IPS-NIHi7 (cell line): ENCODE measurements at regions not wholly inside any gene's neighbourhood (a gene's known extent, or its start where the extent isn't known, plus 50 kb on each side); places are given as distances from the start of the nearest gene placed in this dataset.
A peak's percentile ranks its signal among the peaks of the same experiment; 100 is the strongest.
"Not testable (repeated sequence)": the region's sequence is repeated elsewhere in the genome, so short reads cannot be mapped to it uniquely, and the experiment has no call there.

Source experiments
- DNase-seq: peaks from one replicate; pipeline ENCODE4 v3.0.0; 2012; ENCODE audit warnings: mixed read lengths; ENCODE audit errors: extremely low spot score

DNA sequence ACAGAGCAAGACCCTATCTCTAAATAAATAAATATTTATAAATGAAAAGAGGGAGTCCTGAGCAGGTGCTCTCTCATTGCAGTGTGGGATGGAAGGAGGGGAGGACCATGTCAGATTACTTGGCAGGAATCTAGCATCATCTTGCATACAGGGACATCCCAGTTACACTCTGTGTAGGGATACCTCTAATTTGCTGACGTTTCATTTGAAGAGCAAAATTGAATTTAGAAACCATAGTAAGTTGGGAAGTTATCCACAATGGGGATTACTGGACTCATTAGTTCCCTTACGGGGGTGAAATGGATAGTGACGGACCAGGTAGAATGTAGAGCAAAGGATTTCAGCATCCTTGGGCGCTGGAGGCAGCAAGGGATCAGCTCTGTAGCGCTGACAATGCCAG, 52.1 kb downstream of the ARHGEF18 start:
- no peak for DNase-seq

DNA sequence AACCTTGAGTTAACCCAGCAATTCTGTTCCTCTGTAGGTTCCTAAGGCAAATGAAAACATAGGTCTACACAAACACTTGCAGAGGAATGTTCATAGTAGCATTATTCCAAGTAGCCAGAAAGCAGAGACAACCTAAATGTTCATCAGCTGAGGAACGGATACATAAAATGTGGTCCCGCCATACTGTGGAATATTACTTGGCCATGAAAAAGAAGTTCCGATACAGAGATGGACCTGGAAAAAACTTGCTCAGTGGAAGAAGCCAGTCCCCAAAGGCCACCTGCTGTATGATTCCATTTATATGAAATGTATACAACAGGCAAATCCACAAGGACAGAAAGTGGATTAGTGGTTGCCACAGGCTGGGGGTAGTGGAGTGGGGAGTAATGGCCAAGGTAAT, 53.0 kb downstream of the ARHGEF18 start:
- DNase-seq = no peak

DNA sequence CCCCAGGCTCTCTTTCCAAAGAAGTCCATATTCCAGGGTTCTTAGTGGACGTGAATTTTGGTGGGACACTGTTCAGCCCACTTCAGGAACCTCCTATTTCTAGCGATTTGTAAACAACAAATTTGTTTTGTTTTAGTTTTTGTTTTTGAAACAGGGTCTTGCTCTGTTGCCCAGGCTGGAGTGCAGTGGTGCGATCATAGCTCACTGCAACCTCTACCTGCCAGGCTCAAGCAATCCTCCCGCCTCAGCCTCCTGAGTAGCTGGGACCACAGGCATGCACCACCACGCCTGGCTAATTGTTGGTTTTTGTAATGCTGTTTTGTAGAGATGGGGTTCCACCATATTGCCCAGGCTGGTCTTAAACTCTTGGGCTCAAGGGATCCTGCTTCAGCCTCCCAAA, 56.7 kb downstream of the ARHGEF18 start:
- not testable (repeated sequence) for DNase-seq

- no peak for DNase-seq
Measured at GRCh38 chr19:7408251-7408650, 59.5 kb downstream of the ARHGEF18 start.

GRCh38 chr19:7410946-7411345, 62.2 kb downstream of the ARHGEF18 start:
- no peak for DNase-seq

- DNase-seq = no peak
Measured at GRCh38 chr19:7413629-7414028, 64.9 kb downstream of the ARHGEF18 start.

GRCh38 chr19:7415163-7415856, 66.6 kb downstream of the ARHGEF18 start:
- DNase-seq = peak; percentile 38

- DNase-seq = no peak
Measured at GRCh38 chr19:7415857-7416371, 67.2 kb downstream of the ARHGEF18 start.

DNA sequence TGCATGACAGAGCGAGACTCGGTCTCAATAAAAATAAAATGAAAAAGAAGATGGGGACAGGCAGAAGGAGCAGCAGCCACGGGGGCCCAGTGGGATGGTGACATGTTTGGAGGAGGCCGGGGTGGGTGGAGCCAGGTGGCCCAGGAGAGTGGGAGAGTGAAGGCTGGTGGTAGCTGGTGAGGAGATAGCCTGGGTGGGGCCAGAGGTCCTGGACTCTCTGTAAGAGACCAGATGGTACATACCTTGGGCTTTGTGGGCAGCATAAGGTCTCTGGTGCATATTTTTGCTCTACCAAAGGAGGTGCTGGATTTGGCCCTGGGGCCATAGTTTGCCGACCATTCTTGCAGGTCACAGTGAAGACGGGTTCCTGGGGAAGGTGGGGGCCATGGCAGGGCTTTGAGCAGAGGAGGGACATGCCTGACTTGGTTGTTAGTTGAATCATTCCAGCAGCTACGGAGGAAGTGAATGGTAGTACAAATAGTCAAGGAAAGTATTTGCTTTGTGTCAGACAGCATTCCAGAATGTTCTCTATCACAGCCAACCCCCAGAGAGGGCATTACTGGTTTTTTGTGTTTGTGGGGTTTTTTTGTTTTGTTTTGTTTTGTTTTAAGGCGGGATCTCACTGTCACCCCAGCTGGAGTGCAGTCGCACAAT, 69.1 kb downstream of the ARHGEF18 start:
- no peak for DNase-seq

DNA sequence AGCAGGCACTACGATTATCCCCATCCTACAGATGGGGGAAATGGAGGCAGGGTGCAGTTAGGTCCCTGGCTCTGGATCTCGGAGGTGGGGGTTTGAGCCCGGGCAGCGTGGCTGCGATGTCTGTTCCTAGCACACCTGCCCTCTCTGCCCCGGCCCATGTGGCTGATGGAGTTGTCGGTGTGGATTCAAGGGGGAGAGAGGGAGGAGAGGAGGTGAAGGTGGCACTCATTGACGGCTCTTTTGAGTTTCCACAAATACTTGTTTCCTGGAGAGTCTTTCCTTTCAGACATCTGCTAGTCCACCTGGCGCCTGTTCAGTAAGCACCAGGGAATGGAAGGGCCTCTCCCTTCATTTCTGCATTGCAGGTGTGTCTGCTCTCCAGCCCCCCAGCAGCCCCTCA, 69.9 kb downstream of the ARHGEF18 start:
- DNase-seq = no peak

- DNase-seq = no peak
Measured at GRCh38 chr19:7419153-7419552, 69.7 kb downstream of the PEX11G start.

- DNase-seq = no peak
Measured at GRCh38 chr19:7419777-7420439, 68.9 kb downstream of the PEX11G start.

- no peak for DNase-seq
Measured at GRCh38 chr19:7421941-7422744, 66.7 kb downstream of the PEX11G start.
